ENCODE measurements at regions not wholly inside any gene's neighbourhood (a gene's known extent, or its start where the extent isn't known, plus 50 kb on each side); places are given as distances from the start of the nearest gene placed in this dataset.

DNA sequence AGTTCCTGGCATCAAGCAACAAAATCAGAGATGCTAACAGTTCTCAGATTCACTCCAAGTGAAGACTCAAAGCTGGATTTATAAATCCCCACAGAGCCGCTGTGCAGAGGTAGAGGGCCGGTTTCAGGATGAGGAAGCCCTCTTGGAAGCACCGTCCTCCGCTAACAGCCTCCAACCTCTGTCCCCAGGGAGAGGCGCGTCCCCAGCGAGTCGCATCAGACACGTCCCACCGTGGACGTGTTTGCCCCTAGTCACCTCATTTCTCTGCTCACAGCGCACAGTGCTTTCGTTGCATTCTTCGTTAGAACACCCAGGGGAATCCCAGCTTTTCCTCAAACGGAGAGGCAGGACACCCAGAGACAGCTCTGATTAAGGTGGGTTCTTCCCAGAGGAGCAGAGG lies 642.9 kb downstream of the BRD1 start:
- H3K27me3 ChIP-seq (ENCODE audit: control insufficient read depth, insufficient read depth, low read length), result no peaks in the 10 kb centered on the region
- no peak overlapping the region for H2BK120ac ChIP-seq (ENCODE audit: low read depth, low read length)
- POLR2A ChIA-PET (ENCODE audit: unreplicated experiment), result no interaction called here
- 84% methylated on average over 9 of the region's 15 CpGs; no CpG with 5 or more reads in 1 of the 2 experiments for WGBS, 2 experiments (ENCODE audit: extremely low coverage in 2 of 2, insufficient read length in 1 of 2)
- CTCF ChIA-PET, result no interaction called here
- no peak overlapping the region for H3K4ac ChIP-seq (ENCODE audit: low read depth, low read length)
- H2AK9ac ChIP-seq (replicated peaks; ENCODE audit: low read depth, low read length, poor library complexity), result no peak overlapping the region
- H2AK5ac ChIP-seq (ENCODE audit: low read depth, low read length), result no peak overlapping the region
- no peak overlapping the region for H3K23ac ChIP-seq (ENCODE audit: low read depth, low read length)
- H3K4me2 ChIP-seq (ENCODE audit: low read depth, low read length), result no peak overlapping the region
- no peak for TF ChIP-seq CEBPB (IDR thresholded peaks at IDR 0.05; ENCODE audit: low read depth, low read length)
- no peak for TF ChIP-seq NFE2L2 (IDR thresholded peaks at IDR 0.05; ENCODE audit: low read depth, low read length)
- TF ChIP-seq, protein P1, sequence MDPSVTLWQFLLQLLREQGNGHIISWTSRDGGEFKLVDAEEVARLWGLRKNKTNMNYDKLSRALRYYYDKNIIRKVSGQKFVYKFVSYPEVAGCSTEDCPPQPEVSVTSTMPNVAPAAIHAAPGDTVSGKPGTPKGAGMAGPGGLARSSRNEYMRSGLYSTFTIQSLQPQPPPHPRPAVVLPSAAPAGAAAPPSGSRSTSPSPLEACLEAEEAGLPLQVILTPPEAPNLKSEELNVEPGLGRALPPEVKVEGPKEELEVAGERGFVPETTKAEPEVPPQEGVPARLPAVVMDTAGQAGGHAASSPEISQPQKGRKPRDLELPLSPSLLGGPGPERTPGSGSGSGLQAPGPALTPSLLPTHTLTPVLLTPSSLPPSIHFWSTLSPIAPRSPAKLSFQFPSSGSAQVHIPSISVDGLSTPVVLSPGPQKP (IDR thresholded peaks at IDR 0.05; ENCODE audit: borderline replicate concordance, low read depth, low read length), result no peak
- no peak for TF ChIP-seq FOS (IDR thresholded peaks at IDR 0.05; ENCODE audit: low read depth, low read length)
- BruUV-seq (replicated peaks), result no TSS peak
- no peak overlapping the region for H3K18ac ChIP-seq (ENCODE audit: low read depth, low read length)
- H3K14ac ChIP-seq (replicated peaks; ENCODE audit: low read depth, low read length), result no peak overlapping the region
- no peak overlapping the region for H3K27ac ChIP-seq (ENCODE audit: insufficient read depth, low read length)
- DNase-seq (no peak), ATAC-seq (ENCODE audit: low read depth) (no peak)
- H3K79me1 ChIP-seq (ENCODE audit: low read depth in 1 of 2, low read length in 2 of 2), result no peaks in the 10 kb centered on the region
- no peaks in the 10 kb centered on the region for H4K20me1 ChIP-seq (ENCODE audit: insufficient read depth, low read length)
- H4K8ac ChIP-seq (ENCODE audit: low read depth in 2 of 2, low read length in 2 of 2), result no peak overlapping the region
- no peak overlapping the region for H2BK20ac ChIP-seq (ENCODE audit: low read depth, low read length)
- no peak overlapping the region for H2AFZ ChIP-seq (replicated peaks; ENCODE audit: low read length, poor library complexity)
- no peak overlapping the region for H2BK15ac ChIP-seq (ENCODE audit: low read depth, low read length)
- H2BK5ac ChIP-seq (ENCODE audit: low read depth, low read length, poor library complexity, severe bottlenecking), result no peak overlapping the region
- peaks cover 77% of the 10 kb centered on the region for H3K9me3 ChIP-seq (ENCODE audit: control insufficient read depth, insufficient read depth, low read length)
- intact Hi-C loops (cut with micrococcal nuclease), result no loop called here
- H3K9me1 ChIP-seq (ENCODE audit: insufficient read depth, low read length), result no peaks in the 10 kb centered on the region
- dilution Hi-C loops (cut with HindIII; ENCODE audit: low sequenced_read_pairs, unreplicated experiment), result no loop called here
- H3K36me3 ChIP-seq (ENCODE audit: control insufficient read depth, insufficient read depth, low read length), result no peaks in the 10 kb centered on the region
- no peak overlapping the region for H3K9ac ChIP-seq (ENCODE audit: low read depth, low read length)
- H3K56ac ChIP-seq (ENCODE audit: extremely low read depth, insufficient read depth, low read length), result no peak overlapping the region
- no peak overlapping the region for H4K5ac ChIP-seq (ENCODE audit: low read depth, low read length)
- H3K4me1 ChIP-seq (ENCODE audit: control insufficient read depth, insufficient read depth, low read length), result no peaks in the 10 kb centered on the region
- in situ Hi-C loops (cut with MboI; ENCODE audit: low sequenced_read_pairs), result no loop called here
- no peak overlapping the region for H4K91ac ChIP-seq (ENCODE audit: insufficient read depth, low read depth, low read length)
- no peak overlapping the region for H3K4me3 ChIP-seq (ENCODE audit: insufficient read depth, low read depth, low read length)

Data from IMR-90 (cell line).